ENCODE measurements at regions not wholly inside any gene's neighbourhood (a gene's known extent, or its start where the extent isn't known, plus 50 kb on each side); places are given as distances from the start of the nearest gene placed in this dataset.

GRCh38 chr6:95794749-95795148 lies 217.4 kb downstream of the MANEA start:
- no peaks in the 10 kb centered on the region for H3K9me3 ChIP-seq
- no peak for DNase-seq
- no peaks in the 10 kb centered on the region for H3K4me1 ChIP-seq
- no peaks in the 10 kb centered on the region for H3K36me3 ChIP-seq
- no peak overlapping the region for H3K27ac ChIP-seq
- no peaks in the 10 kb centered on the region for H3K27me3 ChIP-seq
- TF ChIP-seq CTCF (IDR thresholded peaks at IDR 0.05), result no peak
- ATAC-seq, result no peak
- intact Hi-C loops (cut with DNase I), result no loop called here
- H3K4me3 ChIP-seq, result no peak overlapping the region

GRCh38 chr6:95795927-95796326 lies 218.6 kb downstream of the MANEA start:
- Histone ChIP-seq H3K27ac (no peak overlapping the region), H3K9me3 (no peaks in the 10 kb centered on the region), H3K36me3 (no peaks in the 10 kb centered on the region), H3K4me1 (no peaks in the 10 kb centered on the region), H3K4me3 (no peak overlapping the region), H3K27me3 (no peaks in the 10 kb centered on the region)
- no peak for TF ChIP-seq CTCF (IDR thresholded peaks at IDR 0.05)
- ATAC-seq (no peak), DNase-seq (no peak)
- intact Hi-C loops (cut with DNase I), result no loop called here

GRCh38 chr6:95797054-95797453 lies 218.7 kb upstream of the FUT9 start:
- ATAC-seq, result no peak
- TF ChIP-seq CTCF (IDR thresholded peaks at IDR 0.05), result no peak
- intact Hi-C loops (cut with DNase I), result no loop called here
- Histone ChIP-seq H3K4me1 (no peaks in the 10 kb centered on the region), H3K36me3 (no peaks in the 10 kb centered on the region), H3K4me3 (no peak overlapping the region), H3K27me3 (no peaks in the 10 kb centered on the region), H3K9me3 (no peaks in the 10 kb centered on the region), H3K27ac (no peak overlapping the region)
- DNase-seq, result no peak

GRCh38 chr6:95802978-95803377 lies 212.8 kb upstream of the FUT9 start:
- intact Hi-C loops (cut with DNase I), result no loop called here
- TF ChIP-seq CTCF (IDR thresholded peaks at IDR 0.05), result no peak
- ATAC-seq (no peak), DNase-seq (no peak)
- Histone ChIP-seq H3K9me3 (no peaks in the 10 kb centered on the region), H3K4me3 (no peak overlapping the region), H3K27me3 (no peaks in the 10 kb centered on the region), H3K36me3 (no peaks in the 10 kb centered on the region), H3K27ac (no peak overlapping the region), H3K4me1 (no peaks in the 10 kb centered on the region)

GRCh38 chr6:95803889-95804288 lies 211.9 kb upstream of the FUT9 start:
- H3K36me3 ChIP-seq, result no peaks in the 10 kb centered on the region

More at GRCh38 chr6:95803889-95804288, 211.9 kb upstream of the FUT9 start:
- DNase-seq (no peak), ATAC-seq (no peak)
- no peaks in the 10 kb centered on the region for H3K9me3 ChIP-seq
- H3K4me1 ChIP-seq, result no peaks in the 10 kb centered on the region
- TF ChIP-seq CTCF (IDR thresholded peaks at IDR 0.05), result no peak
- H3K4me3 ChIP-seq, result no peak overlapping the region
- no peak overlapping the region for H3K27ac ChIP-seq
- intact Hi-C loops (cut with DNase I), result no loop called here
- no peaks in the 10 kb centered on the region for H3K27me3 ChIP-seq
